ENCODE measurements at regions not wholly inside any gene's neighbourhood (a gene's known extent, or its start where the extent isn't known, plus 50 kb on each side); places are given as distances from the start of the nearest gene placed in this dataset.

GRCh38 chr7:15864626-15864991 lies 178.1 kb upstream of the MEOX2 start:
- no peak for DNase-seq

GRCh38 chr7:15863951-15864625 lies 177.6 kb upstream of the MEOX2 start:
- no peak for DNase-seq

GRCh38 chr7:15862781-15863165 lies 176.3 kb upstream of the MEOX2 start:
- no peak for DNase-seq

GRCh38 chr7:15862016-15862780 lies 175.7 kb upstream of the MEOX2 start:
- DNase-seq, result no peak

GRCh38 chr7:15860264-15860949 lies 173.9 kb upstream of the MEOX2 start:
- no peak for DNase-seq

- no peak for DNase-seq
These were observed 170.5 kb upstream of the MEOX2 start for GRCh38 chr7:15857026-15857425.

GRCh38 chr7:15856311-15856710 lies 169.8 kb upstream of the MEOX2 start:
- no peak for DNase-seq

- no peak for DNase-seq
These were observed 169.1 kb upstream of the MEOX2 start for GRCh38 chr7:15855525-15856109.

- no peak for DNase-seq
These were observed 168.5 kb upstream of the MEOX2 start for GRCh38 chr7:15854841-15855524.

- DNase-seq, result no peak
These were observed 167.5 kb upstream of the MEOX2 start for GRCh38 chr7:15853832-15854470.

- no peak for DNase-seq
These were observed 164.7 kb upstream of the MEOX2 start for GRCh38 chr7:15851201-15851600.

- no peak for DNase-seq
These were observed 162.4 kb upstream of the MEOX2 start for GRCh38 chr7:15848901-15849300.

- no peak for DNase-seq
These were observed 161.9 kb upstream of the MEOX2 start for GRCh38 chr7:15848362-15848761.

- DNase-seq, result no peak
These were observed 159.4 kb upstream of the MEOX2 start for GRCh38 chr7:15845868-15846267.

- no peak for DNase-seq
These were observed 159.0 kb upstream of the MEOX2 start for GRCh38 chr7:15845461-15845860.

- peak in 1 of 56 donors; percentile 3 for DNase-seq
These were observed 153.1 kb upstream of the MEOX2 start for GRCh38 chr7:15839416-15840100.

- no peak for DNase-seq
These were observed 151.8 kb upstream of the MEOX2 start for GRCh38 chr7:15838265-15838664.

- no peak for DNase-seq
These were observed 150.9 kb upstream of the MEOX2 start for GRCh38 chr7:15837306-15837950.

GRCh38 chr7:15836651-15837050 lies 150.2 kb upstream of the MEOX2 start:
- DNase-seq, result no peak

- no peak for DNase-seq
These were observed 149.6 kb upstream of the MEOX2 start for GRCh38 chr7:15836041-15836440.

Data from amygdala (tissue), 56 donors.